A673 (cell line): ENCODE measurements at regions not wholly inside any gene's neighbourhood (a gene's known extent, or its start where the extent isn't known, plus 50 kb on each side); places are given as distances from the start of the nearest gene placed in this dataset.

Experiments
- BruUV-seq: library from RNA; stranded (reverse); fragments of 400-500 nt; replicated peaks from 2 replicates; lab custom pipeline; 2021; lab: Mats Ljungman, UMichigan
- CTCF ChIA-PET: fragments of 300-600 bp; sonication (Branson Sonifier 250); formaldehyde crosslinking; loops from one replicate; lab custom pipeline; 2022; ENCODE audit warnings: antibody characterized with exemption; lab: Charles Lee
- POLR2A ChIA-PET: fragments of 300-600 bp; sonication (Branson Sonifier 250); formaldehyde crosslinking; loops from one replicate; lab custom pipeline; 2022; ENCODE audit warnings: antibody characterized with exemption; ENCODE audit not compliant: low non-redundant PET; lab: Charles Lee
- DNase-seq: peaks from one replicate; pipeline ENCODE4 v3.0.0-alpha.2; 2015; ENCODE audit warnings: low spot score
- H3K27ac ChIP-seq: fragments of 200-600 bp; sonication (generic); 2 replicates; pipeline ENCODE4 v1.5.1; 2016; ENCODE audit warnings: mixed run types, low read depth, mild to moderate bottlenecking, mixed read lengths, antibody characterized with exemption, low read length; ENCODE audit not compliant: poor library complexity, severe bottlenecking
- H3K27me3 ChIP-seq: fragments of 200-600 bp; sonication (generic); replicated peaks from 2 replicates; pipeline ENCODE4 v1.6.1; 2017; ENCODE audit warnings: mixed run types, low read depth, mild to moderate bottlenecking, mixed read lengths, antibody characterized with exemption, low read length; ENCODE audit not compliant: insufficient read depth, poor library complexity
- H3K36me3 ChIP-seq: fragments of 200-600 bp; sonication (generic); 2 replicates; pipeline ENCODE4 v1.6.1; 2016; ENCODE audit warnings: mixed run types, mild to moderate bottlenecking, mixed read lengths, antibody characterized with exemption, low read length; ENCODE audit not compliant: insufficient read depth, poor library complexity, severe bottlenecking
- H3K4me1 ChIP-seq: fragments of 200-600 bp; sonication (generic); 2 replicates; pipeline ENCODE4 v1.6.1; 2017; ENCODE audit warnings: mixed run types, mild to moderate bottlenecking, mixed read lengths, antibody characterized with exemption, low read length; ENCODE audit not compliant: insufficient read depth, poor library complexity, severe bottlenecking
- H3K4me3 ChIP-seq: fragments of 200-600 bp; sonication (generic); 2 replicates; pipeline ENCODE4 v1.5.1; 2016; ENCODE audit warnings: low read depth, mixed run types, mild to moderate bottlenecking, mixed read lengths, low read length; ENCODE audit not compliant: poor library complexity, severe bottlenecking
- H3K9me3 ChIP-seq: fragments of 200-600 bp; sonication (generic); 2 replicates; pipeline ENCODE4 v1.6.1; 2016; ENCODE audit warnings: mixed run types, low read depth, mild to moderate bottlenecking, mixed read lengths, antibody characterized with exemption, low read length; ENCODE audit not compliant: poor library complexity, severe bottlenecking
- EZH2 ChIP-seq: fragments of 200-600 bp; sonication (generic); IDR thresholded peaks from 2 replicates; pipeline ENCODE4 v1.6.1; 2017; ENCODE audit warnings: borderline replicate concordance, low read depth, mild to moderate bottlenecking, mixed read lengths, antibody characterized with exemption, low read length; ENCODE audit not compliant: poor library complexity, severe bottlenecking
- intact Hi-C: fragments of 100-400 bp; cut with micrococcal nuclease; formaldehyde crosslinking; loops from one replicate; pipeline ENCODE4 v1.10.0; 2022; ENCODE audit not compliant: unreplicated experiment
- TF ChIP-seq, protein P1 (sequence below): fragments of 300-800, 200-600 bp; sonication (generic); conservative IDR thresholded peaks from 2 replicates; pipeline ENCODE4 v1.5.1; 2017; ENCODE audit warnings: low read depth, mild to moderate bottlenecking, antibody characterized with exemption, low read length, moderate library complexity, mixed read lengths

DNA sequence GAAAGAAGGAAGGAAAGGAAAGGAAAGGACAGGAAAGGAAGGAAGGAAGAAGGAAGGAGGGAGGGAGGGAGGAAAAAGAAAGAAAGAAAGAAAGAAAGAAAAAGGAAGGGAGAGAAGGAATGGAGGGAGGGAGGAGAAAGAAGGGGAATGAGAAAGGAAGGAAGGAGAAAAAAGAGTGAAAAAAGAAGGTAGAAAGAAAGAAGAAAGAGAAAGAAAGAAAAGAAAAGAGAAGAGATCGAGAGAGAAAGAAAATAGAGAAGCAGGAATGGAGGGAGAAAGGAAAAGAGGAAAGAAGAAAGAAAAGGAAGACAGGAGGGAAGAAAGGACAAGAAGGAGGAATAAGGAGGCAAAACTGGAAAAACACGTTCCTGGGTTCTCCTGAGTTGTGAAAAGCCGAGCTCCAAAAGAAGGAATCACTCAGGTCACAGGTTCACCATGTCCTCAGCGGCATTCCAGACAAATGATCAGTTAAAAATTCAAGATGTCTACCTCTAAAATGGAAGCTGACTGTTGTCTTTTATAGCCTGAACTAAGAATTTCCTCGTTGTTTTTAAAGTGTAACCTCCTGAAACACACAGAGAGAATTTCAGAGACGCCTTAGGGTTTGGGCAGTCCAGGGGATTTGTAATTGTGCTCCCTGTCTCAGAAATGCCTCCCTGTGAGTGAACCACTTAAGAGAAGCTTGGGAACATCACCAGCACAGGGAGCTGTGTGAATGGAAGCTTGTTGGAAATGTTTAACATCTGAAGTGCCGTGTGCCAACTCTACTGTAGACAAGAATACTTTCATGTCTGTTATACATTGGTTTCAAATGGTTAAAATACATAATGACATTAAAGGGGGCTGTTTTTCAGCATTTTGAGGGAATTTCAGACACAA, 80.7 kb downstream of the INHBA start:
- no TSS peak for BruUV-seq
- Histone ChIP-seq H3K36me3 (no peaks in the 10 kb centered on the region), H3K9me3 (no peaks in the 10 kb centered on the region), H3K4me1 (no peaks in the 10 kb centered on the region), H3K27me3 (no peaks in the 10 kb centered on the region), H3K4me3 (no peak overlapping the region), H3K27ac (no peak overlapping the region)
- TF ChIP-seq, protein P1, sequence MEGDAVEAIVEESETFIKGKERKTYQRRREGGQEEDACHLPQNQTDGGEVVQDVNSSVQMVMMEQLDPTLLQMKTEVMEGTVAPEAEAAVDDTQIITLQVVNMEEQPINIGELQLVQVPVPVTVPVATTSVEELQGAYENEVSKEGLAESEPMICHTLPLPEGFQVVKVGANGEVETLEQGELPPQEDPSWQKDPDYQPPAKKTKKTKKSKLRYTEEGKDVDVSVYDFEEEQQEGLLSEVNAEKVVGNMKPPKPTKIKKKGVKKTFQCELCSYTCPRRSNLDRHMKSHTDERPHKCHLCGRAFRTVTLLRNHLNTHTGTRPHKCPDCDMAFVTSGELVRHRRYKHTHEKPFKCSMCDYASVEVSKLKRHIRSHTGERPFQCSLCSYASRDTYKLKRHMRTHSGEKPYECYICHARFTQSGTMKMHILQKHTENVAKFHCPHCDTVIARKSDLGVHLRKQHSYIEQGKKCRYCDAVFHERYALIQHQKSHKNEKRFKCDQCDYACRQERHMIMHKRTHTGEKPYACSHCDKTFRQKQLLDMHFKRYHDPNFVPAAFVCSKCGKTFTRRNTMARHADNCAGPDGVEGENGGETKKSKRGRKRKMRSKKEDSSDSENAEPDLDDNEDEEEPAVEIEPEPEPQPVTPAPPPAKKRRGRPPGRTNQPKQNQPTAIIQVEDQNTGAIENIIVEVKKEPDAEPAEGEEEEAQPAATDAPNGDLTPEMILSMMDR = no peak
- no peak for TF ChIP-seq EZH2
- intact Hi-C loops = no loop called here
- CTCF ChIA-PET = no interaction called here
- no peak for DNase-seq
- POLR2A ChIA-PET = no interaction called here

DNA sequence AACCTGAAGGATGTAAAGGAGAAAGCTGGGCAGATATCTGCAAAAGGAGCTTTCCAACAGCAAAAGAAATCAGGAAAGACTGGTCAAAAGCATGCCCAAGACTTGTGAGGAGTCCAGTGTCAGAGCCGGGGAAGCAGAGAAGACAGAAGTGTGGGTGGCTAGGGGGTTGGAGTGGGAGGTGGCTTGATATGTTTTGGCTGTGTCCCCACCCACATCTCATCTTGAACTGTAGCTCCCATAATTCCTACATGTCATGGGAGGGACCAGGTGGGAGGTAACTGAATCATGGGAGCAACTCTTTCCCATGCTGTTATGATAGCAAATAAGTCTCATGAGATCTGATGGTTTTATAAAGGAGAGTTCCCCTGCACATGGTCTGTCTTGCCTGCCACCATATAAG, 84.9 kb downstream of the INHBA start:
- TF ChIP-seq EZH2 = no peak
- TF ChIP-seq, protein P1 = no peak
- ChIA-PET POLR2A (no interaction called here), CTCF (no interaction called here)
- no TSS peak for BruUV-seq
- H3K27me3 ChIP-seq = no peaks in the 10 kb centered on the region
- H3K27ac ChIP-seq = no peak overlapping the region
- H3K4me3 ChIP-seq = no peak overlapping the region
- no peak for DNase-seq
- intact Hi-C loops = no loop called here
- H3K36me3 ChIP-seq = no peaks in the 10 kb centered on the region
- H3K4me1 ChIP-seq = no peaks in the 10 kb centered on the region
- H3K9me3 ChIP-seq = no peaks in the 10 kb centered on the region

DNA sequence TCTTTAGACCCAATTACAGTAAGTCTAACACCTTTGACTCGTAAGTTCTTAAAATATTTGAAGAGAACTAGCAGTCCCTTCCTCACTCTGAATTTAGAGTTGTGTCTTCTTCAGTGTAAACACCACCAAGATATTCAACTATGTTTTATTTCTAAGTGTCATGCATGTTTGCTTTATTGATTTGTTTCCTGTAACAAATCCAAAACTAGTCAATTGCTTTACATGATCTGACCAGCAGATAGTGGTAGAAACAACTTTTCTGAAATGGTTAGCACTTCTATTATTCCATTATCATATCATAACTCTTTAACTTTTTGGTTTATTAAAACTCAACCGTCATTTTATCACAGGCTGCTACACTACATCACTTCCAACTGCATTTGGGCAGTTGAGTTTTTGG, 90.1 kb downstream of the INHBA start:
- no TSS peak for BruUV-seq
- no peak for TF ChIP-seq EZH2
- TF ChIP-seq, protein P1 = no peak
- ChIA-PET CTCF (no interaction called here), POLR2A (no interaction called here)
- no peaks in the 10 kb centered on the region for H3K4me1 ChIP-seq
- no peak for DNase-seq
- no peak overlapping the region for H3K27ac ChIP-seq
- H3K9me3 ChIP-seq = no peaks in the 10 kb centered on the region
- H3K27me3 ChIP-seq = peaks cover 3% of the 10 kb centered on the region
- no peak overlapping the region for H3K4me3 ChIP-seq
- no peaks in the 10 kb centered on the region for H3K36me3 ChIP-seq
- intact Hi-C loops = no loop called here
